ENCODE measurements at regions not wholly inside any gene's neighbourhood (a gene's known extent, or its start where the extent isn't known, plus 50 kb on each side); places are given as distances from the start of the nearest gene placed in this dataset.

DNA sequence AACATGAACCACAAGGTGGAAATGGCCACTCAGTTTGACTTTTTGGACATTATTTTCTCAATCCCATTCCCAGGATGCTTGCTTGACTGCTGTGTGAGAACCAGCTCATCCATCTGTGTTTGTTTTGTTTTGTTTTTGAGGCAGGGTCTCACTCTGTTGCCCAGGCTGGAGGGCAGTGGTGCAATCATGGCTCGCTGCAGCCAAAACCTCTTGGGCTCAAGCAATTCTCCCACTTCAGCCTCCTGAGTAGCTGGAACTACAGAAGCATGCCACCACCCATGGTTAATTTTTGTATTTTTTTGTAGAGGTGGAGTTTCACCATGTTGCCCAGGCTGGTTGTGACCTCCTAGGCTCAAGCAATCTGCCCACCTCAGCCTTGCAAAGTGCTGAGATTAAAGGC, 166.0 kb upstream of the CDH4 start:
- Histone ChIP-seq H3K79me2 (ENCODE audit: control insufficient read depth, insufficient read depth, low read length, poor library complexity) (no peaks in the 10 kb centered on the region), H2BK12ac (ENCODE audit: low read length) (no peak overlapping the region), H3K9me3 (ENCODE audit: insufficient read depth, low read depth, low read length) (peaks cover 14% of the 10 kb centered on the region), H4K8ac (ENCODE audit: low read depth, low read length) (no peak overlapping the region), H2AFZ (ENCODE audit: insufficient read depth, low read length, poor library complexity) (no peak overlapping the region), H3K18ac (ENCODE audit: low read length) (no peak overlapping the region), H3K4me3 (ENCODE audit: low read depth, low read length) (no peak overlapping the region), H4K12ac (ENCODE audit: low read depth, low read length) (no peak overlapping the region), H3K4ac (ENCODE audit: low read depth, low read length) (no peak overlapping the region), H3K79me1 (ENCODE audit: low read length) (no peaks in the 10 kb centered on the region), H3K36me3 (ENCODE audit: control insufficient read depth in 1 of 2, insufficient read depth in 2 of 2, low read length in 2 of 2) (no peaks in the 10 kb centered on the region), H3K4me1 (ENCODE audit: control insufficient read depth in 1 of 2, insufficient read depth in 2 of 2, low read length in 2 of 2) (no peaks in the 10 kb centered on the region), H3K9ac (ENCODE audit: low read length) (no peak overlapping the region), H3K4me2 (ENCODE audit: low read length) (no peak overlapping the region), H3K27ac (ENCODE audit: low read depth, low read length) (no peak overlapping the region), H3K14ac (ENCODE audit: low read length) (no peak overlapping the region), H3K23ac (ENCODE audit: low read length) (no peak overlapping the region), H3K27me3 (ENCODE audit: insufficient read depth, low read length) (no peaks in the 10 kb centered on the region), H4K91ac (ENCODE audit: low read depth, low read length) (no peak overlapping the region), H2BK120ac (ENCODE audit: insufficient read depth, low read length, poor library complexity) (no peak overlapping the region), H2BK5ac (ENCODE audit: low read depth, low read length, poor library complexity) (no peak overlapping the region), H2AK5ac (ENCODE audit: low read length) (no peak overlapping the region)
- WGBS (ENCODE audit: extremely low coverage, insufficient coverage, insufficient read length) = no CpG with 5 or more reads among the region's 1 CpG
- no peak for DNase-seq

- Histone ChIP-seq H3K36me3 (ENCODE audit: control insufficient read depth in 1 of 2, insufficient read depth in 2 of 2, low read length in 2 of 2) (no peaks in the 10 kb centered on the region), H3K14ac (ENCODE audit: low read length) (no peak overlapping the region), H3K27me3 (ENCODE audit: insufficient read depth, low read length) (no peaks in the 10 kb centered on the region), H2BK12ac (ENCODE audit: low read length) (no peak overlapping the region), H3K4me3 (ENCODE audit: low read depth, low read length) (no peak overlapping the region), H4K12ac (ENCODE audit: low read depth, low read length) (no peak overlapping the region), H3K79me2 (ENCODE audit: control insufficient read depth, insufficient read depth, low read length, poor library complexity) (no peaks in the 10 kb centered on the region), H3K4me2 (ENCODE audit: low read length) (no peak overlapping the region), H4K91ac (ENCODE audit: low read depth, low read length) (no peak overlapping the region), H3K79me1 (ENCODE audit: low read length) (no peaks in the 10 kb centered on the region), H2AK5ac (ENCODE audit: low read length) (no peak overlapping the region), H3K18ac (ENCODE audit: low read length) (no peak overlapping the region), H3K23ac (ENCODE audit: low read length) (no peak overlapping the region), H3K4ac (ENCODE audit: low read depth, low read length) (no peak overlapping the region), H3K9ac (ENCODE audit: low read length) (no peak overlapping the region), H3K4me1 (ENCODE audit: control insufficient read depth in 1 of 2, insufficient read depth in 2 of 2, low read length in 2 of 2) (no peaks in the 10 kb centered on the region), H4K8ac (ENCODE audit: low read depth, low read length) (no peak overlapping the region), H2BK5ac (ENCODE audit: low read depth, low read length, poor library complexity) (no peak overlapping the region), H3K27ac (ENCODE audit: low read depth, low read length) (no peak overlapping the region), H2BK120ac (ENCODE audit: insufficient read depth, low read length, poor library complexity) (no peak overlapping the region), H2AFZ (ENCODE audit: insufficient read depth, low read length, poor library complexity) (no peak overlapping the region), H3K9me3 (ENCODE audit: insufficient read depth, low read depth, low read length) (peaks cover 8% of the 10 kb centered on the region)
- DNase-seq = no peak
- no CpG with 5 or more reads among the region's 7 CpGs for WGBS (ENCODE audit: extremely low coverage, insufficient coverage, insufficient read length)
These were observed 161.5 kb upstream of the CDH4 start for GRCh38 chr20:61090541-61090940.

GRCh38 chr20:61092251-61092650, 159.8 kb upstream of the CDH4 start:
- no peak overlapping the region for H2BK5ac ChIP-seq (ENCODE audit: low read depth, low read length, poor library complexity)
- no CpG with 5 or more reads among the region's 9 CpGs for WGBS (ENCODE audit: extremely low coverage, insufficient coverage, insufficient read length)
- H3K4ac ChIP-seq (ENCODE audit: low read depth, low read length) = no peak overlapping the region
- H3K4me1 ChIP-seq (ENCODE audit: control insufficient read depth in 1 of 2, insufficient read depth in 2 of 2, low read length in 2 of 2) = no peaks in the 10 kb centered on the region
- H2AK5ac ChIP-seq (ENCODE audit: low read length) = no peak overlapping the region
- H3K27me3 ChIP-seq (ENCODE audit: insufficient read depth, low read length) = no peaks in the 10 kb centered on the region
- no peaks in the 10 kb centered on the region for H3K79me2 ChIP-seq (ENCODE audit: control insufficient read depth, insufficient read depth, low read length, poor library complexity)
- no peak overlapping the region for H2AFZ ChIP-seq (ENCODE audit: insufficient read depth, low read length, poor library complexity)
- H3K9ac ChIP-seq (ENCODE audit: low read length) = no peak overlapping the region
- no peak overlapping the region for H3K4me2 ChIP-seq (ENCODE audit: low read length)
- H3K14ac ChIP-seq (ENCODE audit: low read length) = no peak overlapping the region
- no peak overlapping the region for H3K18ac ChIP-seq (ENCODE audit: low read length)
- H3K36me3 ChIP-seq (ENCODE audit: control insufficient read depth in 1 of 2, insufficient read depth in 2 of 2, low read length in 2 of 2) = no peaks in the 10 kb centered on the region
- no peak overlapping the region for H4K91ac ChIP-seq (ENCODE audit: low read depth, low read length)
- peaks cover 8% of the 10 kb centered on the region for H3K9me3 ChIP-seq (ENCODE audit: insufficient read depth, low read depth, low read length)
- no peak overlapping the region for H2BK120ac ChIP-seq (ENCODE audit: insufficient read depth, low read length, poor library complexity)
- no peaks in the 10 kb centered on the region for H3K79me1 ChIP-seq (ENCODE audit: low read length)
- no peak overlapping the region for H2BK12ac ChIP-seq (ENCODE audit: low read length)
- H3K27ac ChIP-seq (ENCODE audit: low read depth, low read length) = no peak overlapping the region
- no peak overlapping the region for H3K23ac ChIP-seq (ENCODE audit: low read length)
- H4K8ac ChIP-seq (ENCODE audit: low read depth, low read length) = no peak overlapping the region
- no peak overlapping the region for H3K4me3 ChIP-seq (ENCODE audit: low read depth, low read length)
- no peak overlapping the region for H4K12ac ChIP-seq (ENCODE audit: low read depth, low read length)
- DNase-seq = no peak

- Histone ChIP-seq H3K9ac (ENCODE audit: low read length) (no peak overlapping the region), H2BK12ac (ENCODE audit: low read length) (no peak overlapping the region), H3K4ac (ENCODE audit: low read depth, low read length) (no peak overlapping the region), H2AK5ac (ENCODE audit: low read length) (no peak overlapping the region), H3K4me2 (ENCODE audit: low read length) (no peak overlapping the region), H3K23ac (ENCODE audit: low read length) (no peak overlapping the region), H2BK5ac (ENCODE audit: low read depth, low read length, poor library complexity) (no peak overlapping the region), H3K18ac (ENCODE audit: low read length) (no peak overlapping the region), H3K4me3 (ENCODE audit: low read depth, low read length) (no peak overlapping the region), H3K36me3 (ENCODE audit: control insufficient read depth in 1 of 2, insufficient read depth in 2 of 2, low read length in 2 of 2) (no peaks in the 10 kb centered on the region), H3K27ac (ENCODE audit: low read depth, low read length) (no peak overlapping the region), H2BK120ac (ENCODE audit: insufficient read depth, low read length, poor library complexity) (no peak overlapping the region), H3K79me1 (ENCODE audit: low read length) (no peaks in the 10 kb centered on the region), H4K91ac (ENCODE audit: low read depth, low read length) (no peak overlapping the region), H4K12ac (ENCODE audit: low read depth, low read length) (no peak overlapping the region), H3K9me3 (ENCODE audit: insufficient read depth, low read depth, low read length) (peaks cover 2% of the 10 kb centered on the region), H2AFZ (ENCODE audit: insufficient read depth, low read length, poor library complexity) (no peak overlapping the region), H3K4me1 (ENCODE audit: control insufficient read depth in 1 of 2, insufficient read depth in 2 of 2, low read length in 2 of 2) (no peaks in the 10 kb centered on the region), H3K79me2 (ENCODE audit: control insufficient read depth, insufficient read depth, low read length, poor library complexity) (no peaks in the 10 kb centered on the region), H3K14ac (ENCODE audit: low read length) (no peak overlapping the region), H4K8ac (ENCODE audit: low read depth, low read length) (no peak overlapping the region), H3K27me3 (ENCODE audit: insufficient read depth, low read length) (no peaks in the 10 kb centered on the region)
- WGBS (ENCODE audit: extremely low coverage, insufficient coverage, insufficient read length) = no CpG with 5 or more reads among the region's 1 CpG
- no peak for DNase-seq
These were observed 157.5 kb upstream of the CDH4 start for GRCh38 chr20:61094581-61094980.
